ENCODE measurements at regions not wholly inside any gene's neighbourhood (a gene's known extent, or its start where the extent isn't known, plus 50 kb on each side); places are given as distances from the start of the nearest gene placed in this dataset.

DNA sequence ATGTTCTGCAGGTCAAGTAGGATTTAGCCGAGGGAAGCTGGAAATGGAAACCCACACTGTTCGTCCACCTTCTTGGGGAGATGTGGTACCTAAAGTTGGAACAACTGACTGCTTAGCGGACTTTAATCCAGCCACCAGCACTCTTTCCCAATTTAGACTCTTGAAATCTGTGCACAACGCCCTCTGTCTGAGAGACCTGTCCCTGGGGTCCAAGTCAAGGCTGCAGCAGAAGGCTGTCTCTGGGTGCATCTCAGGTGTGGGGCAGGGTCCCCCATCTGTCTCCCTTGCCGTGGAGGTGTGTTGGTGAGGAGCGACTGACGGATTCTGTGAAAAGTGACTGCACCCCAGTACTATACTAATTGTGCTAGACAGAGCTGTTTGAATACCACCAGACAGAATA is 168.2 kb upstream of the CADM1 start:
- no peak for DNase-seq (ENCODE audit: low read depth)
- in situ Hi-C loops (cut with HindIII; ENCODE audit: low pct_unique_long_range_greater_than_20kb, low sequenced_read_pairs), result no loop called here

DNA sequence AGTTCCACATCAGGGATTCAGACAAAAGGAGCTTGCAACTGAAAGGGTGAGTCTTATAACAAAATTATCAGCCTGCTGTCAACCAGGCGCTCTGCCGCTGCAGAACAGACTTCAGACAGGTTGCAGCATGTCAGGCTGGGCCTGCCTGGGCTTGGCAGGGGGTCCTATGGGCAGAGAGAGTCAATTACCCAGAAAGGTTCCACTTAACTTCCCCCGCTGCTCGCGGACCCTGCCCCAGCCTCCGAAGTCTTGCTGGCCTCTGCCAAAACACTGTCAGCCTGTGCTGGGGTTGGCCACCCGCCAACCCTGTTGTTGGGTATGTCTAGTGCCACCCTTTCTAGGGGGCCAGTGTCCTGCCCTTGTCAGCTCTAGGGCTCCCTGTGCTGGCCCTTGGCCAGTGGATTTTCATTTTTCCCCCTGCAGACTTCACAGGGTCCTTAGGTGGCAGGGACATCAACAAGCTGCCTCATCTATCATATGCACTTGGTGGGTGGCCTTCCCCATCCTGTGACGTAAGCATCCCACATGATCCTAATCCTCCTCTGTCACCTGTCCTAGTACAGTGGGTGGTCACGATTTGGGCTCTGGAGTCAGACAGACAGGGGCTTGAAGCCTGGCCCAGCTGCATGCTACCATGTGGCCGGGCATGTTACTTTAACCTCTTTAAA is 166.5 kb upstream of the CADM1 start:
- in situ Hi-C loops (cut with HindIII; ENCODE audit: low pct_unique_long_range_greater_than_20kb, low sequenced_read_pairs), result no loop called here
- DNase-seq (ENCODE audit: low read depth), result no peak

DNA sequence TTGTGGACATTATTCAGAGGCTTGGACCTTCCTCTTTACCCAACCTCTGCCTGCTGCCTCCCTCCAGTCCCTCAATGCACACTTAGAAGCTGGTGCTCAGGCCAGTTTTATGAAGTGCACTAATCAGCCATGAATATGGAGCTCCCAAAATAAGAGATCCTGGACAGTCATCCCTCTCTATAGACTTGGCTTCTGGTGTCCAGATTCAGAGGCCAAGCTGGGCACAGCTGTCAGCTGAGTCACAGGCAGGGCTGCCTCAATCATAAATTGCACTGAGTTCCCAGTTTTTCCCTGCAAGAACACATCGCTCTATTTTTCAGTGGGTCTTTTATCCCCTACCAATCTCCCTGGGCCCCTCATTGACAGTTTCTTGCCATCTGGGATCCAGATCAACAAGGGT is 161.7 kb upstream of the CADM1 start:
- in situ Hi-C loops (cut with HindIII; ENCODE audit: low pct_unique_long_range_greater_than_20kb, low sequenced_read_pairs), result no loop called here
- no peak for DNase-seq (ENCODE audit: low read depth)

DNA sequence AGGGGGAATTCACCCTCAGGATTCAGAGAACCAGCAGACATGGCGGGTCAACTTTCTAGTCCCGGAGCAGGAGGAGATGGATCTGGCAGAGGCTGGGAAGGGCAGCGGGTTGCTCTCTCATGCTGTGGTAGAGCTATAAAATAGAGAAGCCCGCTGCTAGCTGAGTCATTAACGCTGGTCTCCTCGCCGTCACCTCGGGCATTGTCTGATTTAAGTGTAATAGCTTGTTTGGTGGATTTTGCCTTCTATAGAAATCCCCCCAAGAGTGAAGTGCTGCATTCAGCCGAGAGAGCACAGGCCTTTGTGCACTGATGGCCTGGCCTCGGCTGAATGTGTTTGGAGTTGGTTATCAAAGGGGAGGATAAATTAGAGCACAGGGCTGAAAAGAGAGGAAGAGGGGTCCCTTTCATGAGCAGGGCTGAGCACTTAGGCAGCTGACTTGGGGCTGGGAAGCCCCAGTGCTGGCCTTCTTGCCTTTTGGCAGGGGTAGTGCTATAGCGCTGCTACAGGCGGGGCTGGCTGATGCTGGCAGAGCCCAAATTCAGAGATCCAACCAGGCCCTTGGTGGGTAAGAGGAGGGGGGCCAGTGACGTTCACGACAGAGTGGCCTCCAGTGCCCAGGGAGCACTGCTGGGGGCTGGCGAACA is 161.1 kb upstream of the CADM1 start:
- in situ Hi-C loops (cut with HindIII; ENCODE audit: low pct_unique_long_range_greater_than_20kb, low sequenced_read_pairs), result no loop called here

DNA sequence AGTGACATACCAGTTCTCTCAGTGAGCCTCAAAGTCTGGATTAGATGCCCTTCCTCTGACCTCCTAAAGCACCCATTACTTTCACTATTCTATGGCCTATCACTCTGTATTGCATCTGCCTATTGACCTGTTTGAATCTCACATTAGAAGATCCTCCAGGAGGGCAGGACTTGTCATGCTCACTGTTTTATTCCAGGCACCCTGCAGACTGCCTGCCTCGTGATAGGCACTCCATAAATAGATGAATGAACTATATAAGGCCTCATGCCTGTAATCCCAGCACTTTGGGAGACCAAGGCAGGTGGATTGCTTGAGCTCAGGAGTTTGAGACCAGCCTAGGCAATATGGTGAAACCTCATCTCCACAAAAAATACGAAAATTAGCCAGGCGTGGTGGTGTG is 160.1 kb upstream of the CADM1 start:
- no peak for DNase-seq (ENCODE audit: low read depth)
- in situ Hi-C loops (cut with HindIII; ENCODE audit: low pct_unique_long_range_greater_than_20kb, low sequenced_read_pairs), result no loop called here

More for the DNA sequence above, 161.1 kb upstream of the CADM1 start:
- DNase-seq (ENCODE audit: low read depth), result no peak

DNA sequence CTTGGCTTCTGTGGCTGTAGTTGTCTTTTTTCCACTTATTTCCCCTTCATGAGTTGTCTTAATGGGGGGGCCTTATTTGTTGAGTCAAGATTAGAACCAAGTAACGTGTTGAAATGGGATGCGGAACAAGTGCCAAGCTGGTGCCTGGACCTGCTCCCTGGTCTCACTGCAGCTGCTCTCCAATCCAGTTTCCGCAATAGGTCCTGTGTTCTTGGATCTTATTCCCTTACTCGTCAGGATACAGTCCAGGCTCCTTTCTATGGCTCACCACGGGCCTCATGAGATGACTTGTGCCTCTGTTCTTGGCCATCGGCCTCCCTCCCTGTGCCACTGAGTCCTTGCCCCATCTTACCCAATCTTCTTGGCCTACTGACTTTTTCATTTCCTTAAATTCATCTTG is 159.6 kb upstream of the CADM1 start:
- in situ Hi-C loops (cut with HindIII; ENCODE audit: low pct_unique_long_range_greater_than_20kb, low sequenced_read_pairs), result no loop called here
- DNase-seq (ENCODE audit: low read depth), result no peak

DNA sequence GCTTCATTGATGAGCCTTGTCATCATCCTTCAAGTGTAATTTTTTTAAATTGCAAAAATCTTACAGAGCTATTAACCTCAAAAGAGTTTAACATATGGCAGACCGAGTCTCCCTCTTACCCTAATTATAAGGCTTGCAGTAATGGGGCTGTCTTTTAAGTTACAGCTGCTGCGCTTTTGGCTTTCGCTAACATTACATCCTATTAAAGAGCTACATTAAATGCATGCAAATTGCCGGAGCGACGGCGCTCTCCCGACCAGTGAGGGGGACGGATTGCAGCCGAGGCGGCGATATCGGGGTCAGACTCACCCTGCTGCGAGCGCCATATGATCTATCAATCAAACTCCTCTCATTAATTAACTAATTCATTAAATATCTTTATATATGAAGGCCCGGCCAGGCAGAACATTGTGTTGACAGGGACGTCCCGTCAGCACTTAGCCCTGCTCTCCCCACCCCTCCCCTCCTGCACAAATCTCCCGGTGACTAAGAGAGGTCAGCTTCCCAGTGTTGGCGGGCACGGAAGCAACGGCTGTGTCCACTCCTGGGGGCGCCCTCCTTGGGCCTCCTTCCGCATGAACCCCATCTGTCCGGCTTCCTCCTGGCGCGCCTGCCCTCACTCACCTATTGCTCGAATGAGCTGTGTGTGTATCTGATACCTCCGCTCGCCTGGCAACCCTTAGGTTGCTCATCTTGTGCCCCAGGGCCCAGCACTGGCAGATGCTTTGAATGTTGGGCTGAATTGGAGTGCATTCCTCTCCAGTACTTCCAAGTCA is 156.0 kb upstream of the CADM1 start:
- in situ Hi-C loops (cut with HindIII; ENCODE audit: low pct_unique_long_range_greater_than_20kb, low sequenced_read_pairs), result no loop called here
- DNase-seq (ENCODE audit: low read depth), result no peak

DNA sequence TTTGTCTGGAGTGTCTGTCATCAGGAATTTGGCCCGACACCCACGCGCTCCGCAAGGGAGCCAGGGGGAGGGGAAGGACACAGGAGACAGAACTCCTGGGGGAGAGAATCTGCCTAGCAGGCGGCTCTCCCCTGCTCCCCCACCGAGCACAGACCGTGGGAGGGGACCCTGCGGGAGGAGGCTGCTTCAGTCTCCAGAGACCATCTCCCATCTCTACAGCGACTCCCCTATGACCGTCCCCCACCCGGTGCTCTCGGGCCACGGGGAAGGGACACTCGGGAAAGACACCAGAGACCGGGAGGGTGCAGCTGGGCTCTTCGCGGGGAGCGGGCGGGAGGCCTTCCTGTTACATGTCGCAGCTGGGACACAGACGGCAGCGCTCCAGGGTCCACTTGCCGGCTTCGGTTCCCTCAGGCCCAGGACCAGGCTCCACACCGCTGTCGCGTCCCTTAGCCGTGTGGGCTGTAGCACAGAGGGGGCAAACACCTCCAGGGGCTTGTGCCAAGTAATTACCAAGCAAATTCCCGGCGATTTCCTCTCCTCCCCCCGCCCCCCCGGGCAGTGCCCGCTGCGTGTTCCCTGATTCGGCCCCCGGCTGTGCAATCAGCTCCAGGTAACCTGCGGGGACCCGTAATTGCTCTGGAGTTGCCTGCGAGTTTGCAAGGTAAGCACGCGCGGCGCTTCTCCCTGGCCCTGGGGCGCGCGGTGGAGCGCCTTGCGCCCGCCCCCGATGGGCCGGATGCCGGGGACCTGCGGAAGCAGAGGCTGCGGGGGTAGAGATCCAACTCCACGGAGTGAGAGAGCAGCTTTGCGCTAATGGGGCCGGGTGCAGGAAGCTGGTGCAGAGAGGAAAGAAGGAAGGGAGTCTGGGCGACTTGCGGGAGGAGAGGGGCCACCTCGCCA is 155.1 kb upstream of the CADM1 start:
- DNase-seq (ENCODE audit: low read depth), result no peak
- in situ Hi-C loops (cut with HindIII; ENCODE audit: low pct_unique_long_range_greater_than_20kb, low sequenced_read_pairs), result no loop called here

DNA sequence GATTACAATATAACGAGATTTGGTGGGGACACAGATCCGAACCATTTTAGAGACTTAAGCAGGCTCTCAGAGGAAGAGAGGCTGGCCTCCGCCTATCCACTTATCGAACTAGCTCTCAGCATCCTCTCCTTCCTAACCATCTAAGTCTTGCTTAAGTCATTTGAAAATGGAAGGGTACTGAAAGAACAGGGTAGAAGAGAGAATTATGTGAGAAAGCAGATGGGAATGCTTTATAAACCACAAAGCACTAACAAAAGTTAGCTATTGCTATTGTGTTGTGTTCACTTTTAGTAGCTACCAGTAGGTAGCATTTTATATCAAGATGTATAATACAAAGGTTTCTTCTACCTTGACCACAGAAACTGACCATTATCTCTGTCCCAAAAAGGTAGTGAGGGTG is 153.4 kb upstream of the CADM1 start:
- in situ Hi-C loops (cut with HindIII; ENCODE audit: low pct_unique_long_range_greater_than_20kb, low sequenced_read_pairs), result no loop called here
- DNase-seq (ENCODE audit: low read depth), result no peak

DNA sequence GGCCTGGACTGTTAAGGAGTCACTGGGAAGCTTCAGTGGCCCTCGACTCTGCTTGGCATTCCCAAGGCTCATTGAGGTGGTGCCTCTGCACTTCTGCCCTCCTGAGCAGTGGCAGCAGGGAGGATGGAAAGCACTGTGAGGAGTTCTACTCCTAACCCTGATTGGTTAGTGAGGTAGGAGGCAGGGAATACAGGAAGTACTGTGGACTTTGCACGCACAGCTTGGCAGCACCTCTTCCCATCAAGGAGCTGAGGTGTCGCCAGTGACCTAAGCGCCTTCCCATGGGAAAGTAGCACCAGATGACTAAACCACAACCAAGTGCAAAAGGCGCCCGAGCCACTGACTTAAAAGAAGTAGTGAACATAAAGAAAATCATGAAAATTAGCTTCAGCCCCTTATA is 152.5 kb upstream of the CADM1 start:
- no peak for DNase-seq (ENCODE audit: low read depth)
- in situ Hi-C loops (cut with HindIII; ENCODE audit: low pct_unique_long_range_greater_than_20kb, low sequenced_read_pairs), result no loop called here

DNA sequence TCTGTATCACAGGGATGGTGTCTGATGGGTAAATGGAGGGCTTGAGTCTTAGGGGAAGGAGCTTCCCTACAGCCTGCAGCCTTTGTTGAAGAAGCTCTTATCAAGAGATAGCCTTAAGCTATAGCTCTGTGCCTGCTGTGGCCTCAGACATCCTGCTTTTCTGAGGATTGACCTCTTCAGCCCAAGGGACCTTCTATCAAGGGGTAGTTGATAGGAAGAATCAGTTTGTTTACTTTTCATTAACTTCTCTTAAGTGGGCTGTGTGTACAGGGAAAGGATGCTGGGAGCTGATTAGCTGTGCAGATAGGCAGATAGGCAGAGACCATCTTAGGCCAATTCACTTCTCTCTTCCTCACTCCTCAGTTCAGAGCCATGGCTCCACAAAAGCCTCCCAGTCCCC is 151.8 kb upstream of the CADM1 start:
- no peak for DNase-seq (ENCODE audit: low read depth)

DNA sequence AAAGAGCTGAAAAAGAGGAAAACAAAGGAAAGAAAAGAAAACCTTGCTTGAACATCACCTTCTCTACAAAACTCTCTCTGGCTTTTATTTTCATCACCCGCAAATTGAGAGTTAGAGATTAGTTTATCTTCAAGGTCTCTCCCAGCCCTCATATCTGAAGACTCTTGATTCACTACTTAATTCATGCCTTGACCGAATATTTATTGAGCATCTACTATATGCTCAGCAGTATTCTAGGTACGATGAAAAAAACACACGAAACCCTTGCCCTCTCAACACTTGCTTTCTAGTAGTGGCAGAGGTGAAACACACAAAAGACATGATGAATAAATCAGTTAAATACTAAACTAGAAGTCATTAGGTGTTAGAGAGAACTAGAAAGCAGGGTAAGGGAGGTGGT is 150.6 kb upstream of the CADM1 start:
- DNase-seq (ENCODE audit: low read depth), result no peak

More for the DNA sequence above, 151.8 kb upstream of the CADM1 start:
- in situ Hi-C loops (cut with HindIII; ENCODE audit: low pct_unique_long_range_greater_than_20kb, low sequenced_read_pairs), result no loop called here

DNA sequence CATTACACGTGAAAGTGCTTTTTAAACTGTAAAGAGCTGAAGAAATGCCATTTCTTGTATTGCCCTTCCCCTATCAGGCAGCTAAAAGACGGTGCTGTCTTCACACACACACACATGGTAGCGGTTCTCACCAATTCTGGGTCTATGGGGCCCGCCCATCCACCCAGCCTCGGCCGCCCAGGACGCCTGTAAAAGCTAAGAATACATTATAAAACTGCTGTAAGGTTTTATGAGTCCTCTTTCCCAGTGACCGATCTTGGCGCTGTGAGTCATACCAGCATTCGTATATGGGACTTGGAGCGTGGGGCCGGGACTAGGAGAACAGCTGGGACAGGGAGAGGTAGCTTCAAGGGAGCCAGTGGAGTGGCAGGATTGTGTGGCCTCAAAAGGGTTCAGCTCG is 149.7 kb upstream of the CADM1 start:
- no peak for DNase-seq (ENCODE audit: low read depth)
- in situ Hi-C loops (cut with HindIII; ENCODE audit: low pct_unique_long_range_greater_than_20kb, low sequenced_read_pairs), result no loop called here

More for the DNA sequence above, 150.6 kb upstream of the CADM1 start:
- in situ Hi-C loops (cut with HindIII; ENCODE audit: low pct_unique_long_range_greater_than_20kb, low sequenced_read_pairs), result no loop called here

DNA sequence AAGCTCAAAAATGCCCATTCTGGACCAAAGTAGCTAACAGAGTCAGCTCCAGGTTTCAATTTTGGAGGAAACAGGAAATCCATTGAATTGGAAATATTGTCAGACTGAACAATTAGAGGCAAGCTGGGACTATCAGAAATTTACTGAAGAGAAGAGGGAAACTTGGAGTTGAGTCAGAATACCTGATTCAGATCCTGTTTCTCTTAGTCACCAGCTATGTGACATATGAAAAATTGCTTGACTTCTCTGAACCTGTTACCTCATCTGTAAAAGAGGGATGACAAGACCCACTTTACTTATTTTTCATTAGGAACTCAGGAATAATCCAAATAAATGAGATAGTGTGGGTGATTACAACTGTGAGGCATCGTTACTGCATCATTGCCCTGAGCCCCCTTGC is 148.9 kb upstream of the CADM1 start:
- no peak for DNase-seq (ENCODE audit: low read depth)
- in situ Hi-C loops (cut with HindIII; ENCODE audit: low pct_unique_long_range_greater_than_20kb, low sequenced_read_pairs), result no loop called here

DNA sequence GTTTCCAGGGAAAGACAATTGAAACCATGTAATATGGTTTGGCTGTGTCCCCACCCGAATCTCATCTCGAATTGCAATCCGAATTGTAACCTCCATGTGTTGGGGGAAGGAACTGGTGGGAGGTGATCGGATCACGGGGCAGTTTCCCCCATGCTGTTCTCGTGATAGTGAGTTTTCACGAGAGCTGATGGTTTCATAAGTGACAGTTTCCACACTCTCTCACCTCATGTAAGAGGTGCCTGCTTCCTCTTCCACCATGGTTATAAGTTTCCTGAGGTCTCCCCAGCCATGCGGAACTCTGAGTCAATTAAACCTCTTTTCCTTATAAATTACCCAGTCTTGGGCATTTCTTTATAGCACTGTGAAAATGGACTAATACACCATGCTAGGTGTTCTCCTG is 148.3 kb upstream of the CADM1 start:
- DNase-seq (ENCODE audit: low read depth), result no peak
- in situ Hi-C loops (cut with HindIII; ENCODE audit: low pct_unique_long_range_greater_than_20kb, low sequenced_read_pairs), result no loop called here

DNA sequence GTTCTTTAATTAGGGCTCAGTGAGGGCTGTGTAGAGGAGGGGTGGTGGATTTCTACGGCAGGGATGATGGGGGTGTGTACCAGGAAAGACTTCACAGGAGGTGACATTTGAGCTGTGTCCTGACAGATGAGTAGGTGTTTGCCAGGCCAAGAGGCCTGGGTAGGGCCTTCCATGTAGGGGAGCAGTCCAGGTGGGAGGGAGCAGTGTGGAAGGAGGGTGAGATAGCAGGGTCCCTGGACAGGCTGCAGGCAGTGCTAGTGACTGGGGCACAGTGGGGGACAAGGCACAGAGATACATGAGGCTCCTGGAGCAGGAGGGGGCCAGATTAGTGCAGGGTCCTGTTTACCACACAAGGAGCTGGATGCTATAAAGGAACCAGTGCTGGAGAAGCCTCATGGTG is 147.9 kb upstream of the CADM1 start:
- in situ Hi-C loops (cut with HindIII; ENCODE audit: low pct_unique_long_range_greater_than_20kb, low sequenced_read_pairs), result no loop called here
- DNase-seq (ENCODE audit: low read depth), result no peak

DNA sequence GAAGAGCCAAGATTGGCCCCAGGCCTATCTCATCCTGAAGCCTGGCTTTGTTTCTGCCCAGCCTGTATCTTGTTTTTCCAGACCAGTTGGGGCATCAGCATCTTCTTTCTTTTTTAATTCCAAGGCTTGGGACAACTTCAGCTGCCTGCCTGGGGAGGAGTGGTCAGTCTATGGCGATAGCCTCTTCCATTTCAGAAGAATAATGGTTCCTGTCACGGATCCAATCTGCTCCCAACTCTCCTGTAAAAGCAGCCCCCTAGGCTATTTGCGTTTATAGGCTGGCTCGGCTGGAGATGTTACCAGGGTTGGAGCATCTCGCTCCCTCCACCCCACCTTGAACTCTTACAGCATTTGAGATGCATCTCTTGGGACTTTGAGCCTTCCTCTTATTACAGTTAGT is 145.2 kb upstream of the CADM1 start:
- in situ Hi-C loops (cut with HindIII; ENCODE audit: low pct_unique_long_range_greater_than_20kb, low sequenced_read_pairs), result no loop called here

DNA sequence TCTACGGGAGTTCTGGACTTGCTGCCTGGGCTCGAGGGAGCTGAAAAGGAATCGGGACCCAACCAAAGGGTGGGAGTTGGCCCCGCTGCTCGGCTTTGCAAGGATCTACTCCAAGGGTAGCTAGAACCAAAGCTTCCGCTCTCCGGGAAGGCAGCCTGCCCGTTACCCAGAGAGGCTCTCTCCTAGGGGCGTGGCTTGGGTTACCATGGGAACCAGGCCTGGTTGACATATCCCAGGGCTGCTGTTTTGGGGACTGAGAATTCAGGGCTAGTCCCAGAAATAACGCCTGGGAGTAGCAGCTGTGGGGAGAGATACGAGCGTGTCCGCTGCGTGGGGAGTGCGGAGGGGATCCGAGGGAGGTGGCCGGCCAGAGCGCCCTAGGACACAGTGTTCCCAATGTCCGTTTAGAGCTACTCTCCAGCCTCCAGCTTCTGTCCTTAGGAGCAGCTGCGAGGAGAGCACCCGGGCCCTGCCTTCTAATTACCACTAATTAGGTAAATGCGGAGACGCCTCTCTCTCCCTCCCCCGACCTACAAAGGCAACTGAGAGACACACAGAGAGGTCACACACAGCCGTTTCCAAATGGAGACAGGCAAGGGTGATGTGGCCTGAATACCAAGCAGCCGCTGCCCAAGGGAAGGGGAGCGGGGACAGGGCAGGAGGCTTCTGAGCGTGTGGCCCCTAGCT is 141.6 kb upstream of the CADM1 start:
- no peak for DNase-seq (ENCODE audit: low read depth)
- in situ Hi-C loops (cut with HindIII; ENCODE audit: low pct_unique_long_range_greater_than_20kb, low sequenced_read_pairs), result no loop called here

More for the DNA sequence above, 145.2 kb upstream of the CADM1 start:
- no peak for DNase-seq (ENCODE audit: low read depth)

Data from Caki2 (cell line).